ENCODE measurements at regions not wholly inside any gene's neighbourhood (a gene's known extent, or its start where the extent isn't known, plus 50 kb on each side); places are given as distances from the start of the nearest gene placed in this dataset.

DNA sequence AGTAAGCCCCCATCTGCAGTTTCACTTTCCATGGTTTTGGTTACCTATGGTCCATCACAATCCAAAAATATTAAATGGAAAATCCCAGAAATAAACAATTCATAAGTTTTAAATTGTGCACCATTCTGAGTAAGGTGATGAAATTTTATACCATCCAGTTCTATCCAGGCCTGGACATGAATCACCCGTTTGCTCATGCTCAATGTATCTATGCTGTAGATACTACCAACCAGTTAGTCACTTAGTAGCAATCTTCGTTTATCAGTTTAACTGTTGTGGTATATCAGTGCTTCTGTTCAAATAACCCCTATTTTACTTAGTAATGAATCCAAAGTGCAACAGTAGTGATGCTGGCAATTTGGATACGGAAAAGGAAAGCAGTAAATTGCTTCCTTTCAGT is 381.9 kb upstream of the AGTR1 start (continued):
- TF ChIP-seq, protein P1, sequence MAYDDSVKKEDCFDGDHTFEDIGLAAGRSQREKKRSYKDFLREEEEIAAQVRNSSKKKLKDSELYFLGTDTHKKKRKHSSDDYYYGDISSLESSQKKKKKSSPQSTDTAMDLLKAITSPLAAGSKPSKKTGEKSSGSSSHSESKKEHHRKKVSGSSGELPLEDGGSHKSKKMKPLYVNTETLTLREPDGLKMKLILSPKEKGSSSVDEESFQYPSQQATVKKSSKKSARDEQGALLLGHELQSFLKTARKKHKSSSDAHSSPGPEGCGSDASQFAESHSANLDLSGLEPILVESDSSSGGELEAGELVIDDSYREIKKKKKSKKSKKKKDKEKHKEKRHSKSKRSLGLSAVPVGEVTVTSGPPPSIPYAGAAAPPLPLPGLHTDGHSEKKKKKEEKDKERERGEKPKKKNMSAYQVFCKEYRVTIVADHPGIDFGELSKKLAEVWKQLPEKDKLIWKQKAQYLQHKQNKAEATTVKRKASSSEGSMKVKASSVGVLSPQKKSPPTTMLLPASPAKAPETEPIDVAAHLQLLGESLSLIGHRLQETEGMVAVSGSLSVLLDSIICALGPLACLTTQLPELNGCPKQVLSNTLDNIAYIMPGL (CRISPR knock-in tag; IDR thresholded peaks at IDR 0.05; ENCODE audit: borderline replicate concordance) = no peak
- TF ChIP-seq CBX2 (IDR thresholded peaks at IDR 0.05; ENCODE audit: borderline replicate concordance, low read depth) (no peak), ZFP36 (IDR thresholded peaks at IDR 0.05; ENCODE audit: borderline replicate concordance, partially characterized antibody) (no peak), PHF8 (IDR thresholded peaks at IDR 0.05; ENCODE audit: borderline replicate concordance, low read depth) (no peak), SMC3 (IDR thresholded peaks at IDR 0.05) (no peak), CHD2 (IDR thresholded peaks at IDR 0.05; ENCODE audit: low read length, partially characterized antibody) (no peak)
- TF ChIP-seq, protein P2, sequence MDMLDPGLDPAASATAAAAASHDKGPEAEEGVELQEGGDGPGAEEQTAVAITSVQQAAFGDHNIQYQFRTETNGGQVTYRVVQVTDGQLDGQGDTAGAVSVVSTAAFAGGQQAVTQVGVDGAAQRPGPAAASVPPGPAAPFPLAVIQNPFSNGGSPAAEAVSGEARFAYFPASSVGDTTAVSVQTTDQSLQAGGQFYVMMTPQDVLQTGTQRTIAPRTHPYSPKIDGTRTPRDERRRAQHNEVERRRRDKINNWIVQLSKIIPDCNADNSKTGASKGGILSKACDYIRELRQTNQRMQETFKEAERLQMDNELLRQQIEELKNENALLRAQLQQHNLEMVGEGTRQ (IDR thresholded peaks at IDR 0.05) = no peak

DNA sequence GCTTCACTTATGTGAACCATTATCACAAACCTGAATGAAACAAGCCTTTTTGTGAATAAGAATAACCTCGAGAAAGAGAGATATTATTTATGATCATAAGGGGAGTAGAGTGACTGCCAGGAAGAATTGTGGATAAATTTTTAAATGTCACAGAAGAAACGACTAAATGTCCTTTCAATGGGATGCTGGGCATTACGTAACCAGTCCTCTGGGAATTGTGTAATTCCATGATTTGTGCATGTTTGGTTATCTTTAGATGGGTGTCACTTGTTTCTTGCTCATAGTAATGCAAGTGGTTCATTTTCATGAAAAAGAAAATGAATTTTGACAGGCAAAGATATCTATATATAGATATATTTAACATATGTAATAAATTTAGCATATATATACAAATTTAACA is 379.5 kb upstream of the AGTR1 start:
- Histone ChIP-seq H3K4me1 (no peaks in the 10 kb centered on the region), H3K4me3 (no peak overlapping the region), H3K4me2 (no peak overlapping the region), H3K27ac (no peak overlapping the region), H3K9me3 (no peaks in the 10 kb centered on the region)
- POLR2A ChIA-PET = no interaction called here
- 36% methylated on average over 3 of the region's 3 CpGs for WGBS (ENCODE audit: missing lambda C conversion rate)
- ATAC-seq = no peak
- TF ChIP-seq CEBPB (IDR thresholded peaks at IDR 0.05) (peak in 1 of 2 experiments; percentile 23; a peak in 1 of 4 replicates), SREBF2 (IDR thresholded peaks at IDR 0.05) (no peak)
- CTCF ChIA-PET = no interaction called here
- FAIRE-seq = no peak
- DNase-seq (ENCODE audit: low read depth in 1 of 2, low spot score in 1 of 2) = no peak

DNA sequence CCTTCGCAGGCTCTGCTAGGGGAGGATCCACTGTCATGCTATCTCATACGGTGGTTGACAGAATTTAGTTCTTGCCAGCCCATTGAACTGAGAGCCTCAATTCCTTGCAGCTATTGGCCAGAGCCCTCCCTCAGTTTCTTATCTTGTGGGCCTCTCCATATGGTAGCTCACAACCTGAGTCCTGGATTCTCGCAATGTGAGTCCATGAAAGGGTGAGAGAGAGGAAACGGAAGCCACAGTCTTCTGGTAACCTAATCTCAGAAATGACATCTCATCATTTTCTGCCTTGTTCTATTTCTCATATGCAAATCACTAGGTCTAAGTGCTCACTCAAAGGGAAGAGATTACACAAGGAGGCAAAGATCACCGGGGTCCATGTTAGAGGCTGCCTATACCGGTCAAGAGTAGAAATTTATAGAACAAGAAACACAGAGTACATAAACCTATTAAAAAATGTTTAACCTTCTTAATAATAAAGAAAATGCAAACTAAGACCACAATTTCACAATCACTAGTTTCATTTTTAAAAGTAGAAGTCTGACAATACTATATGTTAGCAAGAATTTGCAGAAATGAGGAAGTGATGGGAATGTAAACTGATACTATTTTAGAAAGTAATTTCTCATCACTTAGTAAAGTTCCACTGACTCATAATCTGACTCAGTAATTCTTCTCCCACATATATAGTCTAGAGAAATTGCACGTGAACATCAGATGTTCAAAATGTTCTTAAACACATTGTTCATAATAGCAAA is 378.4 kb upstream of the AGTR1 start:
- H3K4me3 ChIP-seq = no peak overlapping the region
- DNase-seq (ENCODE audit: low read depth in 1 of 2, low spot score in 1 of 2) (no peak), ATAC-seq (no peak), FAIRE-seq (peak; percentile 61)
- no peak overlapping the region for H3K4me2 ChIP-seq
- ChIA-PET POLR2A (no interaction called here), CTCF (interaction anchor here (1.0 kb wide), 1 partner anchor 8 kb away, joined by 4 read pairs; no protein-coding TSS in a partner anchor)
- H3K9me3 ChIP-seq = no peaks in the 10 kb centered on the region
- WGBS (ENCODE audit: missing lambda C conversion rate) = 42% methylated on average over 7 of the region's 7 CpGs
- TF ChIP-seq NFE2L2 (conservative IDR thresholded peaks at IDR 0.05; ENCODE audit: low read length) (no peak), ZSCAN20 (CRISPR knock-in tag; IDR thresholded peaks at IDR 0.05) (no peak), POLR2AphosphoS2 (conservative IDR thresholded peaks at IDR 0.05; ENCODE audit: low read length) (no peak)
- TF ChIP-seq, protein P1 (CRISPR knock-in tag; IDR thresholded peaks at IDR 0.05; ENCODE audit: borderline replicate concordance) = no peak
- TF ChIP-seq, protein P2 (IDR thresholded peaks at IDR 0.05) = no peak
- no peak overlapping the region for H3K27ac ChIP-seq
- H3K4me1 ChIP-seq = no peaks in the 10 kb centered on the region

DNA sequence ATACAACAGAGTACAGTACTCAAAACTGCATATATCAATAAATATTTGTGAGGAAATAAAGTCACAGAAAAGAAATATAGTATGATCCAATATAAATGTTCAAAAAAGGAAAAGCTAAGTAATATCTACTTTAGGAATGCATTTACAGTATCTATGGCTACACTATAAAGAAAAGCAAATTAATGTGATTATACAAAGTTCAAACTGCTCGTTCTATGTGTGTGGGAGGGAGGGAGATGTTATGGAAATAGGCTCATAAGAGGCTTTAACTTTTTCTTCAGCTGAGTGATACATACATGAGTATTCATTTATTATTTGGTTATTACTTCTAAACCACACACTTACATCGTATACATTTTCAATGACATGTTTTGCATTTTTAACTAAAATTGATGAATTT is 377.7 kb upstream of the AGTR1 start:
- Histone ChIP-seq H3K4me2 (no peak overlapping the region), H3K4me1 (no peaks in the 10 kb centered on the region)
- ATAC-seq = no peak

More for the DNA sequence above, 377.7 kb upstream of the AGTR1 start:
- 16% methylated on average over 2 of the region's 2 CpGs for WGBS (ENCODE audit: missing lambda C conversion rate)
- no peak for FAIRE-seq
- ChIA-PET CTCF (interaction anchor here (1.0 kb wide), 1 partner anchor 8 kb away, joined by 4 read pairs; no protein-coding TSS in a partner anchor), POLR2A (no interaction called here)
- no peak for TF ChIP-seq POLR2A (IDR thresholded peaks at IDR 0.05; ENCODE audit: low read length)
- no peak for TF ChIP-seq HEYL (CRISPR knock-in tag; IDR thresholded peaks at IDR 0.05)
- no peak for TF ChIP-seq EHMT2 (IDR thresholded peaks at IDR 0.05; ENCODE audit: low read depth)
- no peak for DNase-seq (ENCODE audit: low read depth in 1 of 2, low spot score in 1 of 2)
- H3K9me3 ChIP-seq = no peaks in the 10 kb centered on the region
- no peak overlapping the region for H3K4me3 ChIP-seq
- no peak overlapping the region for H3K27ac ChIP-seq
